A549 (cell line): ENCODE measurements at regions not wholly inside any gene's neighbourhood (a gene's known extent, or its start where the extent isn't known, plus 50 kb on each side); places are given as distances from the start of the nearest gene placed in this dataset.

Source experiments
- ATAC-seq, 2 experiments: fragments of 200-7000 bp in 1 of 2; fragments of >200 bp in 1 of 2; cut with Nextera tagmentation in 1 of 2; cut with Tn5 transposase in 1 of 2; 3 replicates each; pipeline versions ENCODE4 v1.8.0 to v1.9.1; 2018 to 2020; ENCODE audit warnings: mild to moderate bottlenecking in 1 of 2, moderate library complexity in 1 of 2
- CTCF ChIA-PET: fragments of 300-600 bp; sonication (Branson Sonifier 250); formaldehyde crosslinking; extraction: SDS; loops from one replicate; lab custom pipeline; 2021; ENCODE audit warnings: antibody characterized with exemption, inconsistent platforms; lab: Yijun Ruan, JAX
- POLR2A ChIA-PET: fragments of 350-600 bp; formaldehyde crosslinking; extraction: SDS; loops from one replicate; lab custom pipeline; 2021; ENCODE audit warnings: antibody characterized with exemption, inconsistent platforms; lab: Yijun Ruan, JAX
- DNase-seq, 2 experiments: peaks; one replicate each; pipeline versions ENCODE4 v3.0.0 to v3.0.0-alpha.2; 2011 to 2016; ENCODE audit warnings: low read depth in 1 of 2, low spot score in 1 of 2
- FAIRE-seq: peaks from 2 replicates; lab custom pipeline; 2011; peaks lifted over from hg19 to GRCh38; lab: Jason Lieb, UNC
- H3K27ac ChIP-seq, 2 experiments: fragments of >200 bp; sonication (Bioruptor Twin); formaldehyde crosslinking; 3 replicates each; pipeline ENCODE4 v1.5.1; 2016 to 2017
- H3K4me1 ChIP-seq: fragments of >200 bp; sonication (Bioruptor Twin); formaldehyde crosslinking; 3 replicates; pipeline ENCODE4 v1.6.1; 2016
- H3K4me2 ChIP-seq: fragments of >200 bp; sonication (Bioruptor Twin); formaldehyde crosslinking; 3 replicates; pipeline ENCODE4 v1.6.1; 2016
- H3K4me3 ChIP-seq: fragments of >200 bp; sonication (Bioruptor Twin); formaldehyde crosslinking; 3 replicates; pipeline ENCODE4 v1.5.1; 2016
- H3K9me3 ChIP-seq: fragments of >200 bp; sonication (Bioruptor Twin); formaldehyde crosslinking; 3 replicates; pipeline ENCODE4 v1.6.1; 2016
- BHLHE40 ChIP-seq: IDR thresholded peaks from 2 replicates; pipeline ENCODE4 v1.6.1; 2012; ENCODE audit warnings: low read depth, low read length, inconsistent platforms
- CHD4 ChIP-seq: fragments of 200-600 bp; sonication (generic); IDR thresholded peaks from 2 replicates; pipeline ENCODE4 v1.6.1; 2016; ENCODE audit warnings: antibody characterized with exemption, mild to moderate bottlenecking, borderline replicate concordance
- EP300 ChIP-seq, 2 experiments: fragments of >200 bp; sonication (Bioruptor Twin); formaldehyde crosslinking; IDR thresholded peaks; 2 replicates in 1 of 2; 3 replicates in 1 of 2; pipeline ENCODE4 v1.6.1; 2016 to 2017
- FOXS1 ChIP-seq: fragments of 250-450 bp; sonication (Bioruptor Pico); IDR thresholded peaks from 2 replicates; pipeline ENCODE4 v1.5.0; 2020; ENCODE audit warnings: mild to moderate bottlenecking, moderate library complexity
- HOXA7 ChIP-seq: fragments of 250-450 bp; sonication (Bioruptor Pico); IDR thresholded peaks from 2 replicates; pipeline ENCODE4 v1.5.0; 2020; ENCODE audit warnings: mild to moderate bottlenecking, moderate library complexity
- HOXB5 ChIP-seq: fragments of 250-450 bp; sonication (Bioruptor Pico); IDR thresholded peaks from 2 replicates; pipeline ENCODE4 v1.5.0; 2020; ENCODE audit warnings: mild to moderate bottlenecking, moderate library complexity
- JUN ChIP-seq, 2 experiments: fragments of >200 bp; sonication (Bioruptor Twin); formaldehyde crosslinking; IDR thresholded peaks; 2 replicates in 1 of 2; 3 replicates in 1 of 2; pipeline ENCODE4 v1.6.1; 2016 to 2017
- KDM5A ChIP-seq: fragments of 200-600 bp; sonication (generic); IDR thresholded peaks from 2 replicates; pipeline ENCODE4 v1.6.1; 2016; ENCODE audit warnings: antibody characterized with exemption, mild to moderate bottlenecking
- MAZ ChIP-seq: fragments of 150-350 bp; IDR thresholded peaks from 2 replicates; pipeline ENCODE4 v1.6.1; 2014; ENCODE audit warnings: antibody characterized with exemption, low read depth, low read length, borderline replicate concordance
- NFE2L2 ChIP-seq: fragments of 150-350 bp; conservative IDR thresholded peaks from 2 replicates; pipeline ENCODE4 v1.6.1; 2014; ENCODE audit warnings: low read length
- NPAS2 ChIP-seq: fragments of 250-450 bp; sonication (Bioruptor Pico); IDR thresholded peaks from 2 replicates; pipeline ENCODE4 v1.8.0; 2022; ENCODE audit warnings: mild to moderate bottlenecking, moderate library complexity, borderline replicate concordance
- POLR2A ChIP-seq: IDR thresholded peaks from 2 replicates; pipeline ENCODE4 v1.6.1; 2012; ENCODE audit warnings: mild to moderate bottlenecking, low read length
- RAD21 ChIP-seq, 2 experiments: fragments of >200 bp in 1 of 2; sonication (Bioruptor Twin) in 1 of 2; formaldehyde crosslinking in 1 of 2; IDR thresholded peaks in 1 of 2; conservative IDR thresholded peaks in 1 of 2; 2 replicates in 1 of 2; 3 replicates in 1 of 2; pipeline ENCODE4 v1.6.1; 2012 to 2018; ENCODE audit warnings: inconsistent platforms in 1 of 2
- RARB ChIP-seq: fragments of 250-450 bp; sonication (Bioruptor Pico); IDR thresholded peaks from 2 replicates; pipeline ENCODE4 v1.8.0; 2021; ENCODE audit warnings: mild to moderate bottlenecking, moderate library complexity
- RCOR1 ChIP-seq: fragments of 150-350 bp; IDR thresholded peaks from 2 replicates; pipeline ENCODE4 v1.6.1; 2014; ENCODE audit warnings: antibody characterized with exemption, low read length, low read depth
- RNF2 ChIP-seq: fragments of 200-600 bp; sonication (generic); IDR thresholded peaks from 2 replicates; pipeline ENCODE4 v1.6.1; 2016; ENCODE audit warnings: low read depth, mild to moderate bottlenecking, antibody characterized with exemption, moderate library complexity, borderline replicate concordance
- TFCP2L1 ChIP-seq: fragments of 250-450 bp; sonication (Bioruptor Pico); IDR thresholded peaks from 2 replicates; pipeline ENCODE4 v1.5.0; 2021; ENCODE audit warnings: mild to moderate bottlenecking
- ZC3H11A ChIP-seq: fragments of 450-650 bp; IDR thresholded peaks from 2 replicates; pipeline ENCODE4 v1.6.1; 2014; ENCODE audit warnings: antibody characterized with exemption, mild to moderate bottlenecking
- WGBS: methylation state at CpG from one replicate; pipeline ENCODE4 v1.1.6; 2017; ENCODE audit errors: missing lambda C conversion rate; 5-methylcytosine and 5-hydroxymethylcytosine counted together
- TF ChIP-seq, protein P1 (sequence below): fragments of 250-450 bp; sonication (Bioruptor Pico); IDR thresholded peaks from 2 replicates; pipeline ENCODE4 v1.5.0; 2020; ENCODE audit warnings: low read depth, mild to moderate bottlenecking, moderate library complexity
- TF ChIP-seq, protein P2 (sequence below): fragments of 250-450 bp; sonication (Bioruptor Pico); IDR thresholded peaks from 2 replicates; pipeline ENCODE4 v1.5.0; 2021; ENCODE audit warnings: mild to moderate bottlenecking, moderate library complexity, borderline replicate concordance
- TF ChIP-seq, protein P3 (sequence below): fragments of >200 bp; sonication (Bioruptor Twin); formaldehyde crosslinking; IDR thresholded peaks from 2 replicates; pipeline ENCODE4 v1.6.1; 2016
- TF ChIP-seq, protein P4 (sequence below): IDR thresholded peaks from 2 replicates; pipeline ENCODE4 v1.6.1; 2012; ENCODE audit warnings: low read depth, borderline replicate concordance
- TF ChIP-seq, protein P5 (sequence below): fragments of 150-350 bp; IDR thresholded peaks from 2 replicates; pipeline ENCODE4 v1.6.1; 2014; ENCODE audit warnings: low read depth, mild to moderate bottlenecking, low read length

DNA sequence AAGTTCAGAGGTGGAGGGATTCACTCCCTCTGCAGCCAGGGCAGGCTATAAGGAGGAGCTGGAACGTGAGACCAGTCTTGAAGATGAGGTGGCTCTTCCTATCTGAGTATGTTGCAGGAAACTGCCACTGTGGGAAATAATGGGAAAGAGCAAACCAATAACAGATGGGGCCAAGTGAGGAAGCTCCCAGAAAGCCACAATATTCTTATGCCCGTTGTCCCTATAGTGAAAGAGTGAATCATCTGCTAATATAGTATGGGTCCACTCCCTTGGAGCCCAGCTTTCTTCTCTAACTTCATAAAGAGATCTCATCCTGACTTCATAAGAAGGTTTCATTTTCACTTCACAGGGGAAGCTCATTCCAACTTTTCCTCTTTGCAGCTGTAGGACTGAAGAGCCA lies 206.4 kb downstream of the BLID start:
- H3K4me1 ChIP-seq, result no peaks in the 10 kb centered on the region
- POLR2A ChIA-PET, result no interaction called here
- H3K4me3 ChIP-seq, result no peak overlapping the region
- no peak for DNase-seq
- ATAC-seq, result no peak
- no peak overlapping the region for H3K27ac ChIP-seq
- no peak overlapping the region for H3K4me2 ChIP-seq
- CTCF ChIA-PET, result no interaction called here
- TF ChIP-seq, protein P1, sequence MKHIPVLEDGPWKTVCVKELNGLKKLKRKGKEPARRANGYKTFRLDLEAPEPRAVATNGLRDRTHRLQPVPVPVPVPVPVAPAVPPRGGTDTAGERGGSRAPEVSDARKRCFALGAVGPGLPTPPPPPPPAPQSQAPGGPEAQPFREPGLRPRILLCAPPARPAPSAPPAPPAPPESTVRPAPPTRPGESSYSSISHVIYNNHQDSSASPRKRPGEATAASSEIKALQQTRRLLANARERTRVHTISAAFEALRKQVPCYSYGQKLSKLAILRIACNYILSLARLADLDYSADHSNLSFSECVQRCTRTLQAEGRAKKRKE (CRISPR knock-in tag), result no peak
- no peak for TF ChIP-seq TFCP2L1
- no peak for TF ChIP-seq RARB (CRISPR knock-in tag)
- TF ChIP-seq CHD4, result no peak
- no peak for TF ChIP-seq RCOR1
- TF ChIP-seq, protein P2, sequence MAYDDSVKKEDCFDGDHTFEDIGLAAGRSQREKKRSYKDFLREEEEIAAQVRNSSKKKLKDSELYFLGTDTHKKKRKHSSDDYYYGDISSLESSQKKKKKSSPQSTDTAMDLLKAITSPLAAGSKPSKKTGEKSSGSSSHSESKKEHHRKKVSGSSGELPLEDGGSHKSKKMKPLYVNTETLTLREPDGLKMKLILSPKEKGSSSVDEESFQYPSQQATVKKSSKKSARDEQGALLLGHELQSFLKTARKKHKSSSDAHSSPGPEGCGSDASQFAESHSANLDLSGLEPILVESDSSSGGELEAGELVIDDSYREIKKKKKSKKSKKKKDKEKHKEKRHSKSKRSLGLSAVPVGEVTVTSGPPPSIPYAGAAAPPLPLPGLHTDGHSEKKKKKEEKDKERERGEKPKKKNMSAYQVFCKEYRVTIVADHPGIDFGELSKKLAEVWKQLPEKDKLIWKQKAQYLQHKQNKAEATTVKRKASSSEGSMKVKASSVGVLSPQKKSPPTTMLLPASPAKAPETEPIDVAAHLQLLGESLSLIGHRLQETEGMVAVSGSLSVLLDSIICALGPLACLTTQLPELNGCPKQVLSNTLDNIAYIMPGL (CRISPR knock-in tag), result no peak
- TF ChIP-seq KDM5A, result no peak
- TF ChIP-seq, all 56 proteins: peak for 0
- FAIRE-seq, result no peak
- 3% methylated on average over 2 of the region's 2 CpGs for WGBS
- H3K9me3 ChIP-seq, result no peaks in the 10 kb centered on the region

DNA sequence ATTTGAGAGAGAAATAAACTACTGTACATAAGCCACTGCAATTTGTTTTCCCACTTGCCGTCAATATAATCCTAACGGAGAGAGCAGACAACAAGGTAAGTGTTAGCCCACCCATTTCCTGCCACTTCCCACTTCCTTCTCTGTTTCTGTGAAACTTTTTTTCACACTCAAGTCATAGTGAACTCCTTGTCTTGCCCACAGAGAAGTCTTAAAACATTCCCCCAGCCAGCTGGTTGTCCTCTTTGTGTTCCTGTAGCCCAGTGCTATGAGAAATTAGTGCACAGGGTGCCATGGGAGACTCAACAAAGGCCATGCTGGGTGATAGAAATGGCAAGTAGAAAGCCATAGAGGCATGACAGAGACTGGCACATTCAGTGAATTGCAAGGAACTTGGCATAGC lies 208.6 kb downstream of the BLID start:
- FAIRE-seq (no peak), ATAC-seq (no peak), DNase-seq (no peak)
- TF ChIP-seq RCOR1 (no peak), BHLHE40 (no peak), MAZ (no peak), RARB (CRISPR knock-in tag) (no peak), NFE2L2 (no peak), RNF2 (no peak)
- TF ChIP-seq, protein P3, sequence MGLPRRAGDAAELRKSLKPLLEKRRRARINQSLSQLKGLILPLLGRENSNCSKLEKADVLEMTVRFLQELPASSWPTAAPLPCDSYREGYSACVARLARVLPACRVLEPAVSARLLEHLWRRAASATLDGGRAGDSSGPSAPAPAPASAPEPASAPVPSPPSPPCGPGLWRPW, result no peak
- TF ChIP-seq, protein P4, sequence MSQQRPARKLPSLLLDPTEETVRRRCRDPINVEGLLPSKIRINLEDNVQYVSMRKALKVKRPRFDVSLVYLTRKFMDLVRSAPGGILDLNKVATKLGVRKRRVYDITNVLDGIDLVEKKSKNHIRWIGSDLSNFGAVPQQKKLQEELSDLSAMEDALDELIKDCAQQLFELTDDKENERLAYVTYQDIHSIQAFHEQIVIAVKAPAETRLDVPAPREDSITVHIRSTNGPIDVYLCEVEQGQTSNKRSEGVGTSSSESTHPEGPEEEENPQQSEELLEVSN, result no peak
- ChIA-PET POLR2A (no interaction called here), CTCF (no interaction called here)
- H3K4me1 ChIP-seq, result no peaks in the 10 kb centered on the region
- H3K9me3 ChIP-seq, result no peaks in the 10 kb centered on the region
- WGBS, result 83% methylated on average over 2 of the region's 2 CpGs
- H3K27ac ChIP-seq, result no peak overlapping the region
- no peak overlapping the region for H3K4me2 ChIP-seq
- no peak overlapping the region for H3K4me3 ChIP-seq

DNA sequence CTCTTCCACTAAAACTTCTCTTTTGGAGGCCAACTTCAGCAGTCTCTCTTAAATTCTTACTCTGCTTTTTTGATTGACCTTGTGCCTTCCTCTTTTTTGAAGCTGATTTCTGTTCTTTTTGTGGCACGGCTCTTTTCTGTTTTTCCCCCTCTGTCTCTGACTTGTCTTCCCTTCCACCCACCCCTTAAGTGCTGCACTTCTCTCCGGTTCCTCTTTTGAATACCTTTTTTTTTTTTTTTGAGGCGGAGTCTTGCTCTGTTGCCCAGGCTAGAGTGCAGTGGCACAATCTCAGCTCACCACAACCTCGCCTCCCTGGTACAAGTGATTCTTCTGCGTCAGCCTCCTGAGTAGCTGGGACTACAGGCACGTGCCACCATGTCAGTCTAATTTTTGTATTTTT lies 211.9 kb downstream of the BLID start:
- no peak for TF ChIP-seq ZC3H11A
- no peak for TF ChIP-seq RAD21 (conservative IDR thresholded peaks at IDR 0.05 in 1 of 2, IDR thresholded peaks at IDR 0.05 in 1 of 2)
- TF ChIP-seq, protein P5, sequence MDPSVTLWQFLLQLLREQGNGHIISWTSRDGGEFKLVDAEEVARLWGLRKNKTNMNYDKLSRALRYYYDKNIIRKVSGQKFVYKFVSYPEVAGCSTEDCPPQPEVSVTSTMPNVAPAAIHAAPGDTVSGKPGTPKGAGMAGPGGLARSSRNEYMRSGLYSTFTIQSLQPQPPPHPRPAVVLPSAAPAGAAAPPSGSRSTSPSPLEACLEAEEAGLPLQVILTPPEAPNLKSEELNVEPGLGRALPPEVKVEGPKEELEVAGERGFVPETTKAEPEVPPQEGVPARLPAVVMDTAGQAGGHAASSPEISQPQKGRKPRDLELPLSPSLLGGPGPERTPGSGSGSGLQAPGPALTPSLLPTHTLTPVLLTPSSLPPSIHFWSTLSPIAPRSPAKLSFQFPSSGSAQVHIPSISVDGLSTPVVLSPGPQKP, result no peak
- TF ChIP-seq CHD4, result no peak
- TF ChIP-seq POLR2A, result no peak
- TF ChIP-seq EP300 (IDR thresholded peaks at IDR 0.05), result no peak
- TF ChIP-seq NPAS2 (CRISPR knock-in tag), result no peak
- TF ChIP-seq FOXS1 (CRISPR knock-in tag), result no peak
- TF ChIP-seq JUN (IDR thresholded peaks at IDR 0.05), result no peak
- TF ChIP-seq HOXA7, result no peak
- no peak for TF ChIP-seq HOXB5 (CRISPR knock-in tag)
- no peaks in the 10 kb centered on the region for H3K9me3 ChIP-seq
- no peaks in the 10 kb centered on the region for H3K4me1 ChIP-seq
- DNase-seq (no peak), FAIRE-seq (no peak), ATAC-seq (no peak)
- no peak overlapping the region for H3K4me3 ChIP-seq
- CTCF ChIA-PET, result interaction anchor here (0.7 kb wide), 1 partner anchor 543 kb away, joined by 3 read pairs; no protein-coding TSS in a partner anchor
- WGBS, result 35% methylated on average over 6 of the region's 6 CpGs
- POLR2A ChIA-PET, result no interaction called here
- H3K27ac ChIP-seq, result no peak overlapping the region
- H3K4me2 ChIP-seq, result no peak overlapping the region
